ENCODE measurements at regions not wholly inside any gene's neighbourhood (a gene's known extent, or its start where the extent isn't known, plus 50 kb on each side); places are given as distances from the start of the nearest gene placed in this dataset.

- CTCF ChIA-PET (ENCODE audit: partially characterized antibody), result no interaction called here
- TF ChIP-seq CTCF (IDR thresholded peaks at IDR 0.05; ENCODE audit: control extremely low read depth in 1 of 3, insufficient read depth in 1 of 3, low read depth in 1 of 3, low read length in 3 of 3), result no peak
- no peak for TF ChIP-seq BCL11A (IDR thresholded peaks at IDR 0.05; ENCODE audit: low read depth in 2 of 2, low read length in 2 of 2)
- no peak for TF ChIP-seq CBX8 (IDR thresholded peaks at IDR 0.05; ENCODE audit: borderline replicate concordance, low read depth, low read length)
- TF ChIP-seq SUZ12 (IDR thresholded peaks at IDR 0.05; ENCODE audit: low read length), result no peak
- TF ChIP-seq TAF1 (IDR thresholded peaks at IDR 0.05; ENCODE audit: low read depth, low read length), result no peak
- TF ChIP-seq ASH2L (IDR thresholded peaks at IDR 0.05; ENCODE audit: low read length), result no peak
- no peak for TF ChIP-seq KDM1A (IDR thresholded peaks at IDR 0.05; ENCODE audit: borderline replicate concordance, low read length)
- TF ChIP-seq KDM5A (IDR thresholded peaks at IDR 0.05; ENCODE audit: low read length), result no peak
- no peak for TF ChIP-seq GTF2F1 (IDR thresholded peaks at IDR 0.05; ENCODE audit: borderline replicate concordance, low read depth, low read length)
- TF ChIP-seq SP2 (IDR thresholded peaks at IDR 0.05; ENCODE audit: low read length), result no peak
- TF ChIP-seq FOSL1 (IDR thresholded peaks at IDR 0.05; ENCODE audit: insufficient read depth, low read depth, low read length), result no peak
- TF ChIP-seq BRCA1 (IDR thresholded peaks at IDR 0.05; ENCODE audit: low read depth, low read length), result no peak
These were observed 195.8 kb upstream of the ARG1 start for GRCh38 chr6:131377112-131377705.

More at GRCh38 chr6:131377112-131377705, 195.8 kb upstream of the ARG1 start:
- Histone ChIP-seq H4K20me1 (replicated peaks in 1 of 2; ENCODE audit: control insufficient read depth in 1 of 2, insufficient read depth in 2 of 2, low read length in 2 of 2) (no peaks in the 10 kb centered on the region), H3K4me1 (replicated peaks in 1 of 4; ENCODE audit: control insufficient read depth in 3 of 4, insufficient read depth in 4 of 4, low read length in 3 of 4) (no peaks in the 10 kb centered on the region), H3K4me2 (ENCODE audit: insufficient read depth in 1 of 2, low read depth in 2 of 2, low read length in 2 of 2) (no peak overlapping the region), H3K18ac (ENCODE audit: extremely low read depth, low read length) (0 out of 2 replicates have a peak overlapping the region, but pooled peaks have one; percentile 48), H3K27me3 (replicated peaks in 1 of 4; ENCODE audit: control insufficient read depth in 3 of 4, extremely low read depth in 1 of 4, insufficient read depth in 3 of 4, low read length in 3 of 4) (no peaks in the 10 kb centered on the region), H2BK12ac (ENCODE audit: low read depth, low read length) (peak overlapping the region; percentile 64; the same call in 1 of the 2 replicates), H4K8ac (ENCODE audit: extremely low read depth, insufficient read depth, low read length) (no peak overlapping the region), H3K56ac (replicated peaks; ENCODE audit: insufficient read length, low read depth, low read length) (no peak overlapping the region), H2BK120ac (replicated peaks; ENCODE audit: low read depth, low read length) (no peak overlapping the region), H3K27ac (ENCODE audit: low read depth, low read length) (no peak overlapping the region), H3K4me3 (ENCODE audit: extremely low read depth in 1 of 4, insufficient read depth in 2 of 4, low read depth in 3 of 4, low read length in 4 of 4) (no peak overlapping the region), H2BK20ac (ENCODE audit: low read length) (peak overlapping the region; percentile 87; the same call in 1 of the 2 replicates), H3K4ac (replicated peaks; ENCODE audit: insufficient read length, low read depth, low read length) (no peak overlapping the region), H3K9me3 (ENCODE audit: insufficient read depth in 2 of 2, low read depth in 1 of 2, low read length in 1 of 2) (no peaks in the 10 kb centered on the region), H3K79me2 (ENCODE audit: control insufficient read depth in 1 of 2, insufficient read depth in 2 of 2, low read length in 2 of 2) (no peaks in the 10 kb centered on the region), H2BK5ac (ENCODE audit: low read depth, low read length) (no peak overlapping the region), H3K36me3 (ENCODE audit: control insufficient read depth in 2 of 4, insufficient read depth in 4 of 4, low read length in 3 of 4) (no peaks in the 10 kb centered on the region; a peak in 1 of 8 replicates), H4K5ac (ENCODE audit: insufficient read length, low read depth, low read length) (no peak overlapping the region), H3K79me1 (ENCODE audit: low read depth, low read length) (no peaks in the 10 kb centered on the region), H3K23ac (ENCODE audit: insufficient read length) (no peak overlapping the region), H2AFZ (ENCODE audit: low read length) (peak overlapping the region; percentile 38; the same call in 1 of the 2 replicates), H2BK15ac (ENCODE audit: low read length) (no peak overlapping the region), H2AK5ac (ENCODE audit: low read depth, low read length) (no peak overlapping the region), H4K91ac (replicated peaks; ENCODE audit: insufficient read length, low read length) (no peak overlapping the region), H3K23me2 (ENCODE audit: low read depth, low read length) (no peaks in the 10 kb centered on the region; the same call in 1 of the 2 replicates), H3K14ac (ENCODE audit: insufficient read length) (no peak overlapping the region), H3K9ac (replicated peaks in 1 of 4; ENCODE audit: extremely low read depth in 1 of 4, low read depth in 3 of 4, low read length in 3 of 4) (no peak overlapping the region)
- WGBS, 2 experiments (ENCODE audit: extremely low coverage in 1 of 2, insufficient coverage in 1 of 2, insufficient read length in 1 of 2, insufficient replicate concordance in 2 of 2, low coverage in 1 of 2, low lambda C conversion rate in 2 of 2, missing lambda C conversion rate in 1 of 2), result 93% methylated on average over 7 of the region's 7 CpGs; no CpG with 5 or more reads in 1 of the 2 experiments
- POLR2A ChIA-PET (ENCODE audit: partially characterized antibody), result interaction anchor here (0.8 kb wide), 1 partner anchor 9 kb away, joined by 4 read pairs; no protein-coding TSS in a partner anchor
- FAIRE-seq, result no peak
- DNase-seq (ENCODE audit: low read depth in 1 of 2, low spot score in 2 of 2), result no peak
